Kidney epithelial cell (primary cell): ENCODE measurements at regions not wholly inside any gene's neighbourhood (a gene's known extent, or its start where the extent isn't known, plus 50 kb on each side); places are given as distances from the start of the nearest gene placed in this dataset.
A peak's percentile ranks its signal among the peaks of the same experiment; 100 is the strongest.

Experiments used
- DNase-seq: peaks from one replicate; pipeline ENCODE4 v3.0.0-alpha.2; 2010; ENCODE audit warnings: low read depth
- H3K27me3 ChIP-seq: 2 replicates; pipeline ENCODE4 v1.6.0; 2011; ENCODE audit warnings: low read length; ENCODE audit not compliant: control insufficient read depth, insufficient read depth
- H3K36me3 ChIP-seq: 2 replicates; pipeline ENCODE4 v1.5.1; 2011; ENCODE audit warnings: low read length; ENCODE audit not compliant: control insufficient read depth, insufficient read depth
- H3K4me3 ChIP-seq: 2 replicates; pipeline ENCODE4 v1.5.1; 2011; ENCODE audit warnings: low read depth, mild to moderate bottlenecking, control low read depth, low read length
- TF ChIP-seq, protein P1 (sequence below): IDR thresholded peaks from 2 replicates; pipeline ENCODE4 v1.5.1; 2011; ENCODE audit warnings: mild to moderate bottlenecking, moderate library complexity, low read length, control low read depth, inconsistent platforms; ENCODE audit not compliant: insufficient read depth, poor library complexity, severe bottlenecking

DNA sequence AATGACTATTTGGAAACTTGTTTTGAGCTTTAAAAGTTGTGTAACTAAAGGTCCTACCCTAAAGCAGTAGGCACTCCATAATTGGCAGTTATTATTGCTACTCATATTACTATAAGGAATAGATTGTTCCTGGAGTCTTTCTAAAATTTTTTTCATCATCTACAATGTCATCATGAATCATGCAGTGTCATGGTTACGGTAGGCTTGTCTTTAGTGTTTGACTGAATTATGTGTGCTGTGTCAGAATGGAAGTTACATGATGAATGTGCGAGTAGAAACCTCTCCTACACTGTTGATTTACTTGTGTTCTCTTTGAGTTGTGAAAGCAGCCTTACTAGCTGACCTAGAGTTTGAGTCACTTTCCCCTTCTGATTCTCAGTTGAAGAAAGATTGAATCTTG lies 1099.9 kb downstream of the RAPGEF2 start:
- H3K4me3 ChIP-seq = no peak overlapping the region
- DNase-seq = no peak
- TF ChIP-seq, protein P1, sequence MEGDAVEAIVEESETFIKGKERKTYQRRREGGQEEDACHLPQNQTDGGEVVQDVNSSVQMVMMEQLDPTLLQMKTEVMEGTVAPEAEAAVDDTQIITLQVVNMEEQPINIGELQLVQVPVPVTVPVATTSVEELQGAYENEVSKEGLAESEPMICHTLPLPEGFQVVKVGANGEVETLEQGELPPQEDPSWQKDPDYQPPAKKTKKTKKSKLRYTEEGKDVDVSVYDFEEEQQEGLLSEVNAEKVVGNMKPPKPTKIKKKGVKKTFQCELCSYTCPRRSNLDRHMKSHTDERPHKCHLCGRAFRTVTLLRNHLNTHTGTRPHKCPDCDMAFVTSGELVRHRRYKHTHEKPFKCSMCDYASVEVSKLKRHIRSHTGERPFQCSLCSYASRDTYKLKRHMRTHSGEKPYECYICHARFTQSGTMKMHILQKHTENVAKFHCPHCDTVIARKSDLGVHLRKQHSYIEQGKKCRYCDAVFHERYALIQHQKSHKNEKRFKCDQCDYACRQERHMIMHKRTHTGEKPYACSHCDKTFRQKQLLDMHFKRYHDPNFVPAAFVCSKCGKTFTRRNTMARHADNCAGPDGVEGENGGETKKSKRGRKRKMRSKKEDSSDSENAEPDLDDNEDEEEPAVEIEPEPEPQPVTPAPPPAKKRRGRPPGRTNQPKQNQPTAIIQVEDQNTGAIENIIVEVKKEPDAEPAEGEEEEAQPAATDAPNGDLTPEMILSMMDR = no peak

GRCh38 chr4:160212078-160212477 lies 1109.2 kb downstream of the RAPGEF2 start:
- H3K4me3 ChIP-seq = no peak overlapping the region
- no peaks in the 10 kb centered on the region for H3K27me3 ChIP-seq
- DNase-seq = no peak
- no peaks in the 10 kb centered on the region for H3K36me3 ChIP-seq
- TF ChIP-seq, protein P1 = no peak

More for the DNA sequence above, 1099.9 kb downstream of the RAPGEF2 start:
- no peaks in the 10 kb centered on the region for H3K36me3 ChIP-seq
- no peaks in the 10 kb centered on the region for H3K27me3 ChIP-seq

GRCh38 chr4:160213366-160213765 lies 1110.5 kb downstream of the RAPGEF2 start:
- no peaks in the 10 kb centered on the region for H3K27me3 ChIP-seq
- no peak for DNase-seq
- TF ChIP-seq, protein P1 = no peak
- H3K4me3 ChIP-seq = no peak overlapping the region
- H3K36me3 ChIP-seq = no peaks in the 10 kb centered on the region

GRCh38 chr4:160217352-160217751 lies 1114.5 kb downstream of the RAPGEF2 start:
- no peak for DNase-seq

GRCh38 chr4:160224049-160224448 lies 1121.2 kb downstream of the RAPGEF2 start:
- Histone ChIP-seq H3K27me3 (no peaks in the 10 kb centered on the region), H3K36me3 (no peaks in the 10 kb centered on the region), H3K4me3 (no peak overlapping the region)
- DNase-seq = no peak
- TF ChIP-seq, protein P1 = no peak

More at GRCh38 chr4:160217352-160217751, 1114.5 kb downstream of the RAPGEF2 start:
- TF ChIP-seq, protein P1 = no peak
- H3K36me3 ChIP-seq = no peaks in the 10 kb centered on the region
- H3K27me3 ChIP-seq = no peaks in the 10 kb centered on the region
- no peak overlapping the region for H3K4me3 ChIP-seq

DNA sequence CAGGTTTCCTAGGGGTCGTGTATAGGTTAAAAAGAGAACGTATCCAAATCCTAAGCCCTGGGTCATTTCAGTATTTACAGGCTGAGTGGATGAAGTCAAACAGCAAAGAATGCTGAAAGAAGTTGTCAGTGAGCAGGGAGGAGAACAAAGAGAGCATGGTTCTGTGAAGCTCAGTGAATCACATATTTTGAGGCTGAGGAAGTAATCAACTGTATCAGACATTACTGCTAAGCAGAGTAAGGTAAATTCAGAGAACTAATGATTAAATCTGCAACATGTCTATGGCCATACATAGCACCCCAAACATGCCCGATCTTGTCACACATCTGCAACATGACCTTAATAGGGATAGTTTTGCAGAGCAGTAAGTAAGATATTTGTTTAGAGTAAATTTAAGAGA lies 1130.3 kb downstream of the RAPGEF2 start:
- Histone ChIP-seq H3K4me3 (no peak overlapping the region), H3K36me3 (no peaks in the 10 kb centered on the region), H3K27me3 (no peaks in the 10 kb centered on the region)
- DNase-seq = peak; percentile 14
- TF ChIP-seq, protein P1 = no peak
